ENCODE measurements at regions not wholly inside any gene's neighbourhood (a gene's known extent, or its start where the extent isn't known, plus 50 kb on each side); places are given as distances from the start of the nearest gene placed in this dataset. TPM values are rescaled to one million over a fixed set of nuclear protein-coding genes. Genes with fewer than 3 reads are reported as not detected.

GRCh38 chr1:228684607-228685006, 50.7 kb upstream of the RHOU start:
- H3K4me1 ChIP-seq: peaks cover 15% of the 10 kb centered on the region
- peak overlapping the region; percentile 24 for H3K27ac ChIP-seq
- intact Hi-C loops (cut with DNase I): no loop called here

GRCh38 chr1:228685081-228685660, 50.1 kb upstream of the RHOU start:
- intact Hi-C loops (cut with DNase I): no loop called here
- H3K9me3 ChIP-seq: no peaks in the 10 kb centered on the region
- H3K4me3 ChIP-seq: no peak overlapping the region
- H3K27me3 ChIP-seq: no peaks in the 10 kb centered on the region
- no peak for DNase-seq (ENCODE audit: extremely low spot score in 2 of 2)
- peak overlapping the region; percentile 24 for H3K27ac ChIP-seq
- TF ChIP-seq POLR2AphosphoS5 (IDR thresholded peaks at IDR 0.05; ENCODE audit: insufficient read depth in 1 of 2, low read depth in 1 of 2): no peak
- TF ChIP-seq POLR2A (IDR thresholded peaks at IDR 0.05): no peak
- no peak for TF ChIP-seq CTCF (IDR thresholded peaks at IDR 0.05)
- no peaks in the 10 kb centered on the region for H3K36me3 ChIP-seq
- H3K4me1 ChIP-seq: peaks cover 15% of the 10 kb centered on the region

More at GRCh38 chr1:228684607-228685006, 50.7 kb upstream of the RHOU start:
- no peak for DNase-seq (ENCODE audit: extremely low spot score in 2 of 2)
- Histone ChIP-seq H3K27me3 (no peaks in the 10 kb centered on the region), H3K9me3 (no peaks in the 10 kb centered on the region), H3K36me3 (no peaks in the 10 kb centered on the region), H3K4me3 (no peak overlapping the region)
- TF ChIP-seq CTCF (IDR thresholded peaks at IDR 0.05): no peak
- TF ChIP-seq POLR2A (IDR thresholded peaks at IDR 0.05): no peak
- no peak for TF ChIP-seq POLR2AphosphoS5 (IDR thresholded peaks at IDR 0.05; ENCODE audit: insufficient read depth in 1 of 2, low read depth in 1 of 2)

Small RNAs in the stretch of these regions (small RNA-seq; reads per million reads assigned to genes)
- gene RF00432 (not detected), gene RNA5S10 (not detected), gene RNA5S11 (not detected), gene RNA5S12 (not detected), gene RNA5S13 (not detected), gene RNA5S14 (not detected), gene RNA5S15 (not detected), gene RNA5S16 (not detected), gene RNA5S17 (not detected), gene RNA5S2 (not detected), gene RNA5S3 (not detected), gene RNA5S4 (not detected), gene RNA5S5 (not detected), gene RNA5S6 (not detected), gene RNA5S7 (not detected), gene RNA5S8 (not detected), gene RNA5S9 (not detected), gene RNA5SP18 (not detected)
